Liver (tissue), 8 donors: ENCODE measurements at regions not wholly inside any gene's neighbourhood (a gene's known extent, or its start where the extent isn't known, plus 50 kb on each side); places are given as distances from the start of the nearest gene placed in this dataset.

ENCODE experiments used
- DNase-seq: peaks from one replicate; pipeline ENCODE4 v3.0.0-alpha.2; 2017; ENCODE audit warnings: low spot score
- H3K27ac ChIP-seq, 2 donors: one replicate each; pipeline ENCODE4 v1.7.0; 2013; ENCODE audit warnings: inconsistent platforms in 2 of 2, low read length in 2 of 2, control low read depth in 1 of 2, low read depth in 1 of 2, mild to moderate bottlenecking in 1 of 2
- H3K27me3 ChIP-seq, 4 donors: one replicate each; pipeline versions ENCODE4 v1.6.1 to v1.7.0; 2013; ENCODE audit warnings: low read length in 3 of 4, inconsistent platforms in 1 of 4, mild to moderate bottlenecking in 1 of 4, moderate library complexity in 1 of 4; ENCODE audit not compliant: control insufficient read depth in 4 of 4, insufficient read depth in 4 of 4
- H3K36me3 ChIP-seq, 4 donors: one replicate each; pipeline versions ENCODE4 v1.6.1 to v1.7.0; 2013; ENCODE audit warnings: low read length in 3 of 4, mild to moderate bottlenecking in 3 of 4, low read depth in 1 of 4, moderate library complexity in 1 of 4; ENCODE audit not compliant: control insufficient read depth in 4 of 4, insufficient read depth in 3 of 4
- H3K4me1 ChIP-seq, 4 donors: one replicate each; pipeline versions ENCODE4 v1.6.1 to v1.7.0; 2013; ENCODE audit warnings: low read length in 3 of 4, mild to moderate bottlenecking in 3 of 4, moderate library complexity in 1 of 4; ENCODE audit not compliant: control insufficient read depth in 4 of 4, insufficient read depth in 4 of 4
- H3K4me3 ChIP-seq, 3 donors: one replicate each; pipeline versions ENCODE4 v1.6.1 to v1.7.0; 2013; ENCODE audit warnings: low read length in 3 of 3, control low read depth in 1 of 3, low read depth in 1 of 3, mild to moderate bottlenecking in 1 of 3
- H3K9ac ChIP-seq, 2 donors: one replicate each; pipeline ENCODE4 v1.7.0; 2013; ENCODE audit warnings: low read length in 2 of 2, mild to moderate bottlenecking in 2 of 2, moderate library complexity in 2 of 2, control low read depth in 1 of 2, low read depth in 1 of 2
- H3K9me3 ChIP-seq, 4 donors: one replicate each; pipeline versions ENCODE4 v1.6.1 to v1.7.0; 2013; ENCODE audit warnings: low read length in 3 of 4; ENCODE audit not compliant: control insufficient read depth in 4 of 4
- EGR1 ChIP-seq, 2 donors: IDR thresholded peaks; 2 replicates each; pipeline ENCODE4 v1.6.1; 2016 to 2018; ENCODE audit warnings: antibody characterized with exemption in 2 of 2, low read depth in 2 of 2
- FOXA1 ChIP-seq: IDR thresholded peaks from 2 replicates; pipeline ENCODE4 v1.6.1; 2016; ENCODE audit warnings: antibody characterized with exemption
- FOXA2 ChIP-seq: IDR thresholded peaks from 2 replicates; pipeline ENCODE4 v1.6.1; 2016; ENCODE audit warnings: antibody characterized with exemption
- GABPA ChIP-seq, 2 donors: IDR thresholded peaks in 1 of 2; conservative IDR thresholded peaks in 1 of 2; 2 replicates each; pipeline ENCODE4 v1.6.1; 2016; ENCODE audit warnings: antibody characterized with exemption in 2 of 2, mild to moderate bottlenecking in 1 of 2, moderate library complexity in 1 of 2
- HNF4A ChIP-seq, 2 donors: conservative IDR thresholded peaks; 2 replicates each; pipeline ENCODE4 v1.6.1; 2016; ENCODE audit warnings: antibody characterized with exemption in 2 of 2, mild to moderate bottlenecking in 2 of 2
- HNF4G ChIP-seq: IDR thresholded peaks from 2 replicates; pipeline ENCODE4 v1.6.1; 2016; ENCODE audit warnings: antibody characterized with exemption
- JUND ChIP-seq, 2 donors: IDR thresholded peaks; 2 replicates each; pipeline ENCODE4 v1.6.1; 2016; ENCODE audit warnings: antibody characterized with exemption in 2 of 2
- RAD21 ChIP-seq, 2 donors: IDR thresholded peaks; 2 replicates each; pipeline ENCODE4 v1.6.1; 2016; ENCODE audit warnings: antibody characterized with exemption in 2 of 2, mild to moderate bottlenecking in 2 of 2
- RXRA ChIP-seq, 2 donors: IDR thresholded peaks; 2 replicates each; pipeline ENCODE4 v1.6.1; 2017 to 2018; ENCODE audit warnings: antibody characterized with exemption in 2 of 2, mild to moderate bottlenecking in 1 of 2
- SP1 ChIP-seq: IDR thresholded peaks from 2 replicates; pipeline ENCODE4 v1.6.1; 2018; ENCODE audit warnings: antibody characterized with exemption, mild to moderate bottlenecking
- TAF1 ChIP-seq: conservative IDR thresholded peaks from 2 replicates; pipeline ENCODE4 v1.6.1; 2016; ENCODE audit warnings: antibody characterized with exemption, mild to moderate bottlenecking
- YY1 ChIP-seq: IDR thresholded peaks from 2 replicates; pipeline ENCODE4 v1.6.1; 2016; ENCODE audit warnings: antibody characterized with exemption, mild to moderate bottlenecking
- WGBS: extraction: QIAGEN DNeasy Blood & Tissue Kit; methylation state at CpG from one replicate; pipeline ENCODE4 v1.1.7; 2013; 5-methylcytosine and 5-hydroxymethylcytosine counted together
- TF ChIP-seq, protein P1 (sequence below): IDR thresholded peaks from 2 replicates; pipeline ENCODE4 v1.6.1; 2016; ENCODE audit warnings: antibody characterized with exemption
- TF ChIP-seq, protein P2 (sequence below): IDR thresholded peaks from 2 replicates; pipeline ENCODE4 v1.6.1; 2016; ENCODE audit warnings: antibody characterized with exemption, mild to moderate bottlenecking
- TF ChIP-seq, protein P3 (sequence below): IDR thresholded peaks from 2 replicates; pipeline ENCODE4 v1.6.1; 2016; ENCODE audit warnings: antibody characterized with exemption
- TF ChIP-seq, protein P4 (sequence below): fragments of 150-350 bp; IDR thresholded peaks from 2 replicates; pipeline ENCODE4 v1.5.1; 2017; ENCODE audit warnings: improper control_type of control experiment, low read depth, low read length; ENCODE audit not compliant: missing input control
- donor health status: healthy.
- donor health status: healthy.
- donor health status: healthy.
- donor health status: healthy.
- donor health status: healthy.

DNA sequence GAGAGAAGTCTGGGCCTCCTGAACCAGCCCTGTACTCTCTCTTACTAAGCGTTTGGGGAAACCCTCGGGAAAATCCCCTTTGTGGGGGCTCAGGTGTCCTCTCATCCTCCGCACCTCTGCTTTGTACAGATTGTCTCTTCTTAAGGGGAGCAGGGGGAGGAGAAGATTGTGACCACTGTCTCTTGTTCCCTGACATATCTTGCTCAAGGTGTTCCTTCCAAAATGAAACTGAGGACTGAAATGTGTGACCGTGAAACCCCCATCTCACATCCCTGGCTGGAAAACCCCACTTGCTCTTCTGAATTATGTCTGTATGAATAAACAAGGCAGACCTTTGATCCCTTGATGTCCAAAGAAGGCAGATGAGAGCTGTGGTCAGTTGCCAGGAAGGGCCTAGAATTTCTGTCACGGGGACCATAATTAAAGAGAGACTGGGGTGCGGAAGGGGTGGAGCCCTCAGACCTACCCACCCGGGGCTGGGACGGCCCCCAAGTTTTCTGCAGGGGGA lies 369.8 kb downstream of the AACS start:
- DNase-seq: no peak
- WGBS: 77% methylated on average over 8 of the region's 8 CpGs
- H3K9me3 ChIP-seq: no peaks in the 10 kb centered on the region
- H3K9ac ChIP-seq: no peak overlapping the region
- H3K27ac ChIP-seq: no peak overlapping the region
- no peak overlapping the region for H3K4me3 ChIP-seq
- H3K4me1 ChIP-seq: no peaks in the 10 kb centered on the region
- no peaks in the 10 kb centered on the region for H3K36me3 ChIP-seq
- H3K27me3 ChIP-seq: peaks cover 0 to 3% (median 2%) of the 10 kb centered on the region in 4 donors
- TF ChIP-seq HNF4G (no peak), SP1 (no peak), FOXA2 (no peak), YY1 (no peak), EGR1 (IDR thresholded peaks at IDR 0.05; ENCODE audit: low read depth in 2 of 2) (no peak)
- TF ChIP-seq, protein P1, sequence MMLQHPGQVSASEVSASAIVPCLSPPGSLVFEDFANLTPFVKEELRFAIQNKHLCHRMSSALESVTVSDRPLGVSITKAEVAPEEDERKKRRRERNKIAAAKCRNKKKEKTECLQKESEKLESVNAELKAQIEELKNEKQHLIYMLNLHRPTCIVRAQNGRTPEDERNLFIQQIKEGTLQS: no peak

DNA sequence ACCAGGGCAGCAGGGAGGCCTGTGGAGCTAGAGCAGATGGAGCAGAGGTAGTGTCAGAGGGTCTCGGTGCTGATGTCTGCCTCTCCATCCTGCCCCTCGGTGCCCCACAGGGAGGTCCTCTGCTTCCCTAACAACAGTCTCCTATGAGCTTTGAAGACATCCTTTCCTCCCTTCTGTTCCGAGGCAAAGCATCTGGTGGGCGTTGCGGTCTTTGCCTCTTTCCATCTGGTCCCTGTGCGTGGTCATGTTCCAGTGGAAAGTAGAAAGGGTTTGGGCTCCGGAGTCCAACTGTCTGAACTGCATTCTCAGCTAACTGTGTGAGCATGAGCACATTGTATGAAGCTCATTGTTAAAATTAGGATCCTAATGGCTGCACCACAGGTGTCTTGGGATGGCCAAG lies 370.6 kb downstream of the AACS start:
- H3K27me3 ChIP-seq: peaks cover 0 to 3% (median 2%) of the 10 kb centered on the region in 4 donors
- H3K27ac ChIP-seq: no peak overlapping the region
- TF ChIP-seq, protein P2, sequence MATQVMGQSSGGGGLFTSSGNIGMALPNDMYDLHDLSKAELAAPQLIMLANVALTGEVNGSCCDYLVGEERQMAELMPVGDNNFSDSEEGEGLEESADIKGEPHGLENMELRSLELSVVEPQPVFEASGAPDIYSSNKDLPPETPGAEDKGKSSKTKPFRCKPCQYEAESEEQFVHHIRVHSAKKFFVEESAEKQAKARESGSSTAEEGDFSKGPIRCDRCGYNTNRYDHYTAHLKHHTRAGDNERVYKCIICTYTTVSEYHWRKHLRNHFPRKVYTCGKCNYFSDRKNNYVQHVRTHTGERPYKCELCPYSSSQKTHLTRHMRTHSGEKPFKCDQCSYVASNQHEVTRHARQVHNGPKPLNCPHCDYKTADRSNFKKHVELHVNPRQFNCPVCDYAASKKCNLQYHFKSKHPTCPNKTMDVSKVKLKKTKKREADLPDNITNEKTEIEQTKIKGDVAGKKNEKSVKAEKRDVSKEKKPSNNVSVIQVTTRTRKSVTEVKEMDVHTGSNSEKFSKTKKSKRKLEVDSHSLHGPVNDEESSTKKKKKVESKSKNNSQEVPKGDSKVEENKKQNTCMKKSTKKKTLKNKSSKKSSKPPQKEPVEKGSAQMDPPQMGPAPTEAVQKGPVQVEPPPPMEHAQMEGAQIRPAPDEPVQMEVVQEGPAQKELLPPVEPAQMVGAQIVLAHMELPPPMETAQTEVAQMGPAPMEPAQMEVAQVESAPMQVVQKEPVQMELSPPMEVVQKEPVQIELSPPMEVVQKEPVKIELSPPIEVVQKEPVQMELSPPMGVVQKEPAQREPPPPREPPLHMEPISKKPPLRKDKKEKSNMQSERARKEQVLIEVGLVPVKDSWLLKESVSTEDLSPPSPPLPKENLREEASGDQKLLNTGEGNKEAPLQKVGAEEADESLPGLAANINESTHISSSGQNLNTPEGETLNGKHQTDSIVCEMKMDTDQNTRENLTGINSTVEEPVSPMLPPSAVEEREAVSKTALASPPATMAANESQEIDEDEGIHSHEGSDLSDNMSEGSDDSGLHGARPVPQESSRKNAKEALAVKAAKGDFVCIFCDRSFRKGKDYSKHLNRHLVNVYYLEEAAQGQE: no peak
- TF ChIP-seq RAD21 (IDR thresholded peaks at IDR 0.05) (no peak), HNF4A (conservative IDR thresholded peaks at IDR 0.05) (no peak), TAF1 (no peak), YY1 (no peak), FOXA1 (no peak), HNF4G (no peak), GABPA (IDR thresholded peaks at IDR 0.05 in 1 of 2, conservative IDR thresholded peaks at IDR 0.05 in 1 of 2) (no peak), RXRA (IDR thresholded peaks at IDR 0.05) (no peak), JUND (IDR thresholded peaks at IDR 0.05) (no peak), SP1 (no peak), FOXA2 (no peak)
- TF ChIP-seq, protein P1: no peak
- TF ChIP-seq, protein P3, sequence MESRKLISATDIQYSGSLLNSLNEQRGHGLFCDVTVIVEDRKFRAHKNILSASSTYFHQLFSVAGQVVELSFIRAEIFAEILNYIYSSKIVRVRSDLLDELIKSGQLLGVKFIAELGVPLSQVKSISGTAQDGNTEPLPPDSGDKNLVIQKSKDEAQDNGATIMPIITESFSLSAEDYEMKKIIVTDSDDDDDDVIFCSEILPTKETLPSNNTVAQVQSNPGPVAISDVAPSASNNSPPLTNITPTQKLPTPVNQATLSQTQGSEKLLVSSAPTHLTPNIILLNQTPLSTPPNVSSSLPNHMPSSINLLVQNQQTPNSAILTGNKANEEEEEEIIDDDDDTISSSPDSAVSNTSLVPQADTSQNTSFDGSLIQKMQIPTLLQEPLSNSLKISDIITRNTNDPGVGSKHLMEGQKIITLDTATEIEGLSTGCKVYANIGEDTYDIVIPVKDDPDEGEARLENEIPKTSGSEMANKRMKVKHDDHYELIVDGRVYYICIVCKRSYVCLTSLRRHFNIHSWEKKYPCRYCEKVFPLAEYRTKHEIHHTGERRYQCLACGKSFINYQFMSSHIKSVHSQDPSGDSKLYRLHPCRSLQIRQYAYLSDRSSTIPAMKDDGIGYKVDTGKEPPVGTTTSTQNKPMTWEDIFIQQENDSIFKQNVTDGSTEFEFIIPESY: no peak
- TF ChIP-seq, protein P4, sequence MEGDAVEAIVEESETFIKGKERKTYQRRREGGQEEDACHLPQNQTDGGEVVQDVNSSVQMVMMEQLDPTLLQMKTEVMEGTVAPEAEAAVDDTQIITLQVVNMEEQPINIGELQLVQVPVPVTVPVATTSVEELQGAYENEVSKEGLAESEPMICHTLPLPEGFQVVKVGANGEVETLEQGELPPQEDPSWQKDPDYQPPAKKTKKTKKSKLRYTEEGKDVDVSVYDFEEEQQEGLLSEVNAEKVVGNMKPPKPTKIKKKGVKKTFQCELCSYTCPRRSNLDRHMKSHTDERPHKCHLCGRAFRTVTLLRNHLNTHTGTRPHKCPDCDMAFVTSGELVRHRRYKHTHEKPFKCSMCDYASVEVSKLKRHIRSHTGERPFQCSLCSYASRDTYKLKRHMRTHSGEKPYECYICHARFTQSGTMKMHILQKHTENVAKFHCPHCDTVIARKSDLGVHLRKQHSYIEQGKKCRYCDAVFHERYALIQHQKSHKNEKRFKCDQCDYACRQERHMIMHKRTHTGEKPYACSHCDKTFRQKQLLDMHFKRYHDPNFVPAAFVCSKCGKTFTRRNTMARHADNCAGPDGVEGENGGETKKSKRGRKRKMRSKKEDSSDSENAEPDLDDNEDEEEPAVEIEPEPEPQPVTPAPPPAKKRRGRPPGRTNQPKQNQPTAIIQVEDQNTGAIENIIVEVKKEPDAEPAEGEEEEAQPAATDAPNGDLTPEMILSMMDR: no peak
- H3K9me3 ChIP-seq: no peaks in the 10 kb centered on the region
- 86% methylated on average over 7 of the region's 7 CpGs for WGBS
- H3K4me3 ChIP-seq: no peak overlapping the region
- no peaks in the 10 kb centered on the region for H3K36me3 ChIP-seq
- H3K4me1 ChIP-seq: no peaks in the 10 kb centered on the region
- DNase-seq: no peak
- H3K9ac ChIP-seq: no peak overlapping the region
